Trophoblast cell (in vitro differentiated cells and primary cell): ENCODE measurements at regions not wholly inside any gene's neighbourhood (a gene's known extent, or its start where the extent isn't known, plus 50 kb on each side); places are given as distances from the start of the nearest gene placed in this dataset.

Source experiments
- DNase-seq, 2 donors: peaks; one replicate each; pipeline ENCODE4 v3.0.0-alpha.2; 2016
- H2AFZ ChIP-seq: 2 replicates; pipeline ENCODE4 v1.6.1; 2013; ENCODE audit warnings: low read length, moderate library complexity, mild to moderate bottlenecking; ENCODE audit not compliant: insufficient read depth, poor library complexity
- H2AK5ac ChIP-seq: 2 replicates; pipeline ENCODE4 v1.6.1; 2013; ENCODE audit warnings: mild to moderate bottlenecking, low read length
- H2BK120ac ChIP-seq: 2 replicates; pipeline ENCODE4 v1.6.1; 2013; ENCODE audit warnings: low read length, mild to moderate bottlenecking, moderate library complexity; ENCODE audit not compliant: insufficient read depth, poor library complexity
- H2BK12ac ChIP-seq: 2 replicates; pipeline ENCODE4 v1.6.1; 2013; ENCODE audit warnings: mild to moderate bottlenecking, low read length, moderate library complexity
- H2BK5ac ChIP-seq: 2 replicates; pipeline ENCODE4 v1.6.1; 2013; ENCODE audit warnings: low read length, low read depth, moderate library complexity, mild to moderate bottlenecking; ENCODE audit not compliant: poor library complexity
- H3K14ac ChIP-seq: 2 replicates; pipeline ENCODE4 v1.6.1; 2013; ENCODE audit warnings: mild to moderate bottlenecking, low read length
- H3K18ac ChIP-seq: 2 replicates; pipeline ENCODE4 v1.6.1; 2013; ENCODE audit warnings: mild to moderate bottlenecking, low read length
- H3K23ac ChIP-seq: 2 replicates; pipeline ENCODE4 v1.6.1; 2013; ENCODE audit warnings: low read length
- H3K27ac ChIP-seq: 2 replicates; pipeline ENCODE4 v1.5.1; 2013; ENCODE audit warnings: low read depth, mild to moderate bottlenecking, inconsistent platforms, low read length, moderate library complexity
- H3K27me3 ChIP-seq: 2 replicates; pipeline ENCODE4 v1.6.1; 2013; ENCODE audit warnings: inconsistent platforms, mild to moderate bottlenecking, low read length, moderate library complexity; ENCODE audit not compliant: insufficient read depth
- H3K36me3 ChIP-seq, 2 experiments: 1 replicate in 1 of 2; 2 replicates in 1 of 2; pipeline ENCODE4 v1.6.1; 2013; ENCODE audit warnings: low read length in 2 of 2, mild to moderate bottlenecking in 2 of 2, moderate library complexity in 1 of 2; ENCODE audit not compliant: insufficient read depth in 2 of 2, control insufficient read depth in 1 of 2
- H3K4ac ChIP-seq: 2 replicates; pipeline ENCODE4 v1.6.1; 2013; ENCODE audit warnings: low read depth, mild to moderate bottlenecking, low read length, moderate library complexity
- H3K4me1 ChIP-seq, 2 experiments: 1 replicate in 1 of 2; 2 replicates in 1 of 2; pipeline ENCODE4 v1.6.1; 2013; ENCODE audit warnings: low read length in 2 of 2, mild to moderate bottlenecking in 2 of 2, moderate library complexity in 1 of 2; ENCODE audit not compliant: insufficient read depth in 2 of 2, control insufficient read depth in 1 of 2
- H3K4me2 ChIP-seq: 2 replicates; pipeline ENCODE4 v1.6.1; 2013; ENCODE audit warnings: inconsistent platforms, mild to moderate bottlenecking, low read length, moderate library complexity
- H3K4me3 ChIP-seq: 2 replicates; pipeline ENCODE4 v1.5.1; 2013; ENCODE audit warnings: mild to moderate bottlenecking, low read depth, low read length, inconsistent platforms
- H3K79me1 ChIP-seq: one replicate; pipeline ENCODE4 v1.6.1; 2013; ENCODE audit warnings: low read length
- H3K79me2 ChIP-seq: 2 replicates; pipeline ENCODE4 v1.6.1; 2013; ENCODE audit warnings: low read length, mild to moderate bottlenecking; ENCODE audit not compliant: control insufficient read depth, insufficient read depth, poor library complexity
- H3K9ac ChIP-seq: 2 replicates; pipeline ENCODE4 v1.6.1; 2013; ENCODE audit warnings: mild to moderate bottlenecking, low read length
- H3K9me3 ChIP-seq: 2 replicates; pipeline ENCODE4 v1.6.1; 2013; ENCODE audit warnings: low read depth, mild to moderate bottlenecking, control low read depth, inconsistent platforms, low read length; ENCODE audit not compliant: insufficient read depth
- H4K12ac ChIP-seq: 2 replicates; pipeline ENCODE4 v1.6.1; 2013; ENCODE audit warnings: low read depth, mild to moderate bottlenecking, low read length, moderate library complexity
- H4K8ac ChIP-seq: 2 replicates; pipeline ENCODE4 v1.6.1; 2013; ENCODE audit warnings: low read depth, mild to moderate bottlenecking, low read length, moderate library complexity
- H4K91ac ChIP-seq: one replicate; pipeline ENCODE4 v1.6.1; 2013; ENCODE audit warnings: low read depth, mild to moderate bottlenecking, low read length, moderate library complexity
- WGBS: extraction: QIAGEN DNeasy Blood & Tissue Kit; methylation state at CpG from one replicate; pipeline ENCODE4 v1.1.7; 2013; ENCODE audit warnings: missing lambda C conversion rate; ENCODE audit not compliant: insufficient read length, insufficient coverage; ENCODE audit errors: extremely low coverage; 5-methylcytosine and 5-hydroxymethylcytosine counted together

DNA sequence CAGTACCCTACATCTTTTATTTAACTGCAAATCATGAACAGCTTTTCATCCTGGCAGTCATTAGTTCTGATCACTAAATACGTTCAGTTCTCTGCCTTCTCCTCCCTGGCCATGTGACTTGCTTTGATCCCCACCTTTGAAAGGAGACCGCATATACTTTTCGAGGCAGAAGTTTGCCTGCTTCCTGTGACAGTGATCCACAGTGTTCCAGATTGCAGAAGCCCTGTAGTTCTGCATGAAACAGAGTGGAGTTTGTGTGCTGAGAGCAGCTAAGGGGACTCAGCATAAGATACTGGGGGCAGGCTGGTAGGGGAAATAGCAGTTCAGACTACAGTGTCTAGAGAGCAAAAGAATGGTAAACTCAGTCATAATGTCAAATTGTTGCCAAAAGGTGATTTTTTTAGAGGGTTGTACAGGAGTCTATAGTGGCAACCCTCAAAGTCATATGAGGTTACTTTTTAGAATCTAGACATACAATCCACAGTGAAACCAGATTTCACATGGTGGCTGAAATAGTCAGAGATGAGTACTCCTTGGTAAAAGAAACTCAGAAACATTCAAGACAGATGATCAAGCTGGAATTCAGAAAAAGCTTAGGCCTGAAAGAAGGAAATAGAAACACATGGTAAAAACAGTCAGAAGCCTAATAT, 1800.4 kb upstream of the CELF4 start:
- no peaks in the 10 kb centered on the region for H3K9me3 ChIP-seq
- no peak overlapping the region for H3K14ac ChIP-seq
- H3K23ac ChIP-seq = no peak overlapping the region
- H4K12ac ChIP-seq = peak overlapping the region; percentile 12
- H3K4ac ChIP-seq = no peak overlapping the region
- no peak overlapping the region for H2AK5ac ChIP-seq
- no peak overlapping the region for H2BK5ac ChIP-seq
- H3K79me1 ChIP-seq = no peaks in the 10 kb centered on the region
- no peaks in the 10 kb centered on the region for H3K4me1 ChIP-seq
- H3K18ac ChIP-seq = no peak overlapping the region
- H2AFZ ChIP-seq = no peak overlapping the region
- no peak overlapping the region for H3K4me3 ChIP-seq
- DNase-seq = no peak
- H3K79me2 ChIP-seq = no peaks in the 10 kb centered on the region
- no peak overlapping the region for H3K27ac ChIP-seq
- no CpG with 5 or more reads among the region's 3 CpGs for WGBS
- H3K4me2 ChIP-seq = no peak overlapping the region
- no peaks in the 10 kb centered on the region for H3K27me3 ChIP-seq
- peak overlapping the region; percentile 43 for H2BK120ac ChIP-seq
- no peaks in the 10 kb centered on the region for H3K36me3 ChIP-seq
- H3K9ac ChIP-seq = no peak overlapping the region
- no peak overlapping the region for H4K8ac ChIP-seq
- no peak overlapping the region for H2BK12ac ChIP-seq
- no peak overlapping the region for H4K91ac ChIP-seq

GRCh38 chr18:39360072-39360471, 1794.5 kb upstream of the CELF4 start:
- Histone ChIP-seq H3K79me1 (no peaks in the 10 kb centered on the region), H4K8ac (no peak overlapping the region), H3K14ac (no peak overlapping the region), H2AFZ (no peak overlapping the region), H2BK12ac (no peak overlapping the region), H3K4me3 (no peak overlapping the region), H3K23ac (no peak overlapping the region), H3K27me3 (no peaks in the 10 kb centered on the region), H3K4me1 (no peaks in the 10 kb centered on the region), H3K18ac (no peak overlapping the region), H3K9me3 (no peaks in the 10 kb centered on the region), H3K36me3 (no peaks in the 10 kb centered on the region), H4K91ac (no peak overlapping the region), H2AK5ac (no peak overlapping the region), H3K79me2 (no peaks in the 10 kb centered on the region), H3K4me2 (no peak overlapping the region), H3K27ac (no peak overlapping the region), H3K9ac (no peak overlapping the region), H3K4ac (no peak overlapping the region), H4K12ac (no peak overlapping the region), H2BK120ac (no peak overlapping the region), H2BK5ac (no peak overlapping the region)
- no CpG with 5 or more reads among the region's 2 CpGs for WGBS
- DNase-seq = no peak

- no peaks in the 10 kb centered on the region for H3K4me1 ChIP-seq
- H3K27me3 ChIP-seq = no peaks in the 10 kb centered on the region
- no peak overlapping the region for H2AK5ac ChIP-seq
- H3K18ac ChIP-seq = no peak overlapping the region
- no peak overlapping the region for H3K4ac ChIP-seq
- H3K36me3 ChIP-seq = no peaks in the 10 kb centered on the region
- H3K23ac ChIP-seq = no peak overlapping the region
- no peak overlapping the region for H3K4me2 ChIP-seq
- H2BK5ac ChIP-seq = no peak overlapping the region
- no peak overlapping the region for H4K8ac ChIP-seq
- H3K9ac ChIP-seq = no peak overlapping the region
- H3K9me3 ChIP-seq = no peaks in the 10 kb centered on the region
- no peak overlapping the region for H4K91ac ChIP-seq
- no peaks in the 10 kb centered on the region for H3K79me2 ChIP-seq
- no peak overlapping the region for H3K14ac ChIP-seq
- no peak overlapping the region for H4K12ac ChIP-seq
- no peak overlapping the region for H2BK12ac ChIP-seq
- H3K79me1 ChIP-seq = no peaks in the 10 kb centered on the region
- H2AFZ ChIP-seq = no peak overlapping the region
- DNase-seq = no peak
- no peak overlapping the region for H3K4me3 ChIP-seq
- no CpG with 5 or more reads among the region's 4 CpGs for WGBS
- H2BK120ac ChIP-seq = no peak overlapping the region
- H3K27ac ChIP-seq = no peak overlapping the region
Measured at GRCh38 chr18:39359636-39360035, 1794.0 kb upstream of the CELF4 start.

DNA sequence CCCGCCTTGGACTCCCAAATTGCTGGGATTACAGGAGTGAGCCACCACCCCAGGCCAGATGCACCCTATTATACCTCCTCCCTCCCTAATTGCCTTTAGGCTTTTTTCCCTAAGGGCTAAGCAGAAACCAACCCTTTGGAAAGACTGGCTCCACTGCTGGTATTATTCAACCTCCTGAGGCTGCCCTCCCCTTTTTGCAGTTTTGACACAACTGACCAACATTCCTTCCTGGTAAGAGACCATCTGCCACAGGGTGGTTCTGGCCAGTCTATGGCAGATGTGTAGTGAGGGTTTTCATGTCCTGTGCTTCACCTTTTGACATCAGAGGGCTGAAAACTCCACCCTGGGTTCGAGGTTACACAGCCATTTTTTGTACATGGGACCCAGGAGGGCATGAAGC, 1785.3 kb upstream of the CELF4 start:
- Histone ChIP-seq H2AFZ (no peak overlapping the region), H3K14ac (no peak overlapping the region), H2BK120ac (no peak overlapping the region), H3K4me2 (no peak overlapping the region), H3K79me1 (no peaks in the 10 kb centered on the region), H3K79me2 (no peaks in the 10 kb centered on the region), H3K18ac (no peak overlapping the region), H3K4me3 (no peak overlapping the region), H4K91ac (no peak overlapping the region), H3K4ac (no peak overlapping the region), H3K27me3 (no peaks in the 10 kb centered on the region), H3K9me3 (no peaks in the 10 kb centered on the region), H3K27ac (no peak overlapping the region), H2BK5ac (no peak overlapping the region), H3K4me1 (no peaks in the 10 kb centered on the region), H3K9ac (no peak overlapping the region), H3K23ac (no peak overlapping the region), H4K12ac (no peak overlapping the region), H3K36me3 (no peaks in the 10 kb centered on the region), H2BK12ac (no peak overlapping the region), H4K8ac (no peak overlapping the region), H2AK5ac (no peak overlapping the region)
- peak; percentile 2 to 42 for DNase-seq
- WGBS = no CpG with 5 or more reads among the region's 2 CpGs
